VCaP (cell line): ENCODE measurements at regions not wholly inside any gene's neighbourhood (a gene's known extent, or its start where the extent isn't known, plus 50 kb on each side); places are given as distances from the start of the nearest gene placed in this dataset.
A peak's percentile ranks its signal among the peaks of the same experiment; 100 is the strongest.

ENCODE experiments used
- H3K27ac ChIP-seq: fragments of 450-650 bp; 2 replicates; pipeline ENCODE4 v1.5.1; 2017
- TF ChIP-seq, protein P1 (sequence below): fragments of 450-650 bp; conservative IDR thresholded peaks from 2 replicates; pipeline ENCODE4 v1.5.1; 2017; ENCODE audit warnings: mild to moderate bottlenecking, moderate library complexity

DNA sequence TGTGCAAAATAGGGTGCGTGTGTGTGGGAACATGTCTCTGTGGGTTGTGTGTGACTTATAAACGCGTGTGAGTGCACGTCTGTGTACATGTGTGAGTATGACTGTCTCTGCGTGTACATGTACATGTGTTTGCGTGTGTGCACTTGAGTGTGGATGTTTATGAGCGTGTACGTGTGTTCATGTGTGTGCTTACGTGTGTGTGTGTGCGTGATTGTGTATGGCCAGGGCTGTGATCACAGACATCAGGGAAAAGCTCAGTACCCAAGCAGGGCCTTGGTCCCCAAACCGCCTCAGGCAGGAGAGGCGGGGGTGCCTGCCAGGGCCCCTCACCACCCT is 326.3 kb upstream of the DIO3 start:
- no peak overlapping the region for H3K27ac ChIP-seq
- TF ChIP-seq, protein P1, sequence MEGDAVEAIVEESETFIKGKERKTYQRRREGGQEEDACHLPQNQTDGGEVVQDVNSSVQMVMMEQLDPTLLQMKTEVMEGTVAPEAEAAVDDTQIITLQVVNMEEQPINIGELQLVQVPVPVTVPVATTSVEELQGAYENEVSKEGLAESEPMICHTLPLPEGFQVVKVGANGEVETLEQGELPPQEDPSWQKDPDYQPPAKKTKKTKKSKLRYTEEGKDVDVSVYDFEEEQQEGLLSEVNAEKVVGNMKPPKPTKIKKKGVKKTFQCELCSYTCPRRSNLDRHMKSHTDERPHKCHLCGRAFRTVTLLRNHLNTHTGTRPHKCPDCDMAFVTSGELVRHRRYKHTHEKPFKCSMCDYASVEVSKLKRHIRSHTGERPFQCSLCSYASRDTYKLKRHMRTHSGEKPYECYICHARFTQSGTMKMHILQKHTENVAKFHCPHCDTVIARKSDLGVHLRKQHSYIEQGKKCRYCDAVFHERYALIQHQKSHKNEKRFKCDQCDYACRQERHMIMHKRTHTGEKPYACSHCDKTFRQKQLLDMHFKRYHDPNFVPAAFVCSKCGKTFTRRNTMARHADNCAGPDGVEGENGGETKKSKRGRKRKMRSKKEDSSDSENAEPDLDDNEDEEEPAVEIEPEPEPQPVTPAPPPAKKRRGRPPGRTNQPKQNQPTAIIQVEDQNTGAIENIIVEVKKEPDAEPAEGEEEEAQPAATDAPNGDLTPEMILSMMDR, result no peak

DNA sequence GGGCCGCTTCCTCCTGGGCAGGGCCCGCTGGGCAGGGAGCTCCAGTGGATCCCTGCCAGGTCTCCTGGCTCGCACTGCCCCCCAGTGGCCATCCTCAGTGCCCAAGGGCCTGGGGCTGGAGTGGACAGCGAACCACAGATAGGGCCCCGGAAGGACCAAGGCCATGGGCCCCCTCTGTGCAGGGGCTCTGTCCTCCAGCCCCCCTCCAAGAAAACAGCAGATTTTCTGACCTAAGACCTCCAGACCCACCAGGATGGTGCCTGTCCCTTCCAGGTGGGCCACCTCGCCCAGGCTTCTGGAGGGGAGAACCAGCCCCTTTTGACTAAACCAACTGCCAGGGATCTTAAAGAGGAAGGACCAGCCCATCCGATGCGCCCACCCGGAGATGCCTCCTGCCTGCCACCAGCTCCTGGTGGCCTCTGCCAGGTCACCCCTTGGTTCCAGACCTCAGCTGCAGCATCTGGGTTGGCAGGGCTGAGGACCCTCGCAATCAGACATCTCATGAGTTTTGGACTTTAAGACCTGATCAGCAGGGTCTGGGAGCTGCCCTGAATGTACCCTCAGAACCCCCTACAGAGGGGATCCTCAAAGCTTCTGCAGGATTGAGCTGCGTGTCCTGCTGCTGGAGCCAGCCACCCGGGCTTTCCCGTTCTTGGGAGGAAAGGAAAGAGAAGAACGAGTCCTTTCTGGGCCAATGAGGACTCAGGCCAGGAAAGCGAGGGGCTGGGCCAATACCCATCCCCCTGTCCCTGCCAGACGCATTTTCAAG is 325.8 kb upstream of the DIO3 start:
- H3K27ac ChIP-seq, result no peak overlapping the region
- TF ChIP-seq, protein P1, result peak; percentile 91

DNA sequence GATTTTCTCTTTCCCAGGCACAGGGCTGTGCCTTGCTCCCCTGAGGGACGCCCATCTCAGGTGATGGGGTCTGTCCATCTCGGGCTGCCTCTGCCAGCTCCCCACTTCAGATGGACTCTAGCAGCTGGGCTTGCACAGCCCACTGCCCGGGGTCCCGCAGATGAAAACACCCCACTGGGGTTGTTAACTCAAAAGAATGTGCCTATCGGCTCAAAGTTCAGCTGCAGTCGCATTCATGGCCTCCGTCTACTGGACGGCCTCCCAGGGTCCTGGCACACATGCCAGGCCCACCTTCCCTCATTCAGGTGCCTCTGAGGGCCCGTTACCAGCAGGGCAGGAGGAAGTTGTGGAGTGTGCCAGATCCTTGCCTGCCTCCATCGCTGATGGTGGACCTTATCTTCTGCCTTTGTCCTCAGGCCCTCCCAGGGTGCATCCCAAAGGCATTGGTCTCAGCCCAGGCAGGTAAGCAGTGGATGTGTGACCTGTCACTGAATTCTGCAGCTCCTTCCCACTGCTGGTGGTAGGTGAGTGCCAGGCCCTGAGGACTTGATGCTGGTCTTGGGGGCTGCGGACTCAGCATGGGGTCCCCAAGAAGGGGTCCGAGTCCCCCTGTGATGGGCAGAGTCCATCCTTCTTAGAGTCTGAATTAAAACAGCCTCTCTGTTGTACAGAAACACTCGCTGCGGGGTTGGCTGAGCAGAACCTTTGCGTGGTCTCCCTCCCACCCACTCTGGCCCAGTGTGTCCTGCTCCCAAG is 324.6 kb upstream of the DIO3 start:
- TF ChIP-seq, protein P1, result no peak

DNA sequence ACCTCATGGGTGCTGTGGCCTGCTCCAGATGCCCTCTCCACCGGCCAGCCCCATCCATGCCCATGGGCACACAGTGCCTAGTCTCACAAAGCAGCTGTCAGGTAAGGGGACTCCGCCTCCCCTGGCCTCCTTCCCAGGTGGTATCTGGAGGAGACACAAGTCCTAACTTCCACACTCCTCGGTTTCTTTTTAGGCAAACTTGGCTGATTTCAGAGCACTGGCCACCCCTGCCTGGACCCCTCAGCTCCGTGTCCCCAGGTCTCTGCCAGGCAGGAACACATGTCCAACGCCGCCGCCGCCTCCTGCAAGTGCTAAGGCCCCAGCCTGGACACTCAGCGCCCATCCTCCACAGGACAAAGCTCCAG is 324.1 kb upstream of the DIO3 start:
- TF ChIP-seq, protein P1, result no peak
- H3K27ac ChIP-seq, result no peak overlapping the region

More for the DNA sequence above, 324.6 kb upstream of the DIO3 start:
- H3K27ac ChIP-seq, result no peak overlapping the region

DNA sequence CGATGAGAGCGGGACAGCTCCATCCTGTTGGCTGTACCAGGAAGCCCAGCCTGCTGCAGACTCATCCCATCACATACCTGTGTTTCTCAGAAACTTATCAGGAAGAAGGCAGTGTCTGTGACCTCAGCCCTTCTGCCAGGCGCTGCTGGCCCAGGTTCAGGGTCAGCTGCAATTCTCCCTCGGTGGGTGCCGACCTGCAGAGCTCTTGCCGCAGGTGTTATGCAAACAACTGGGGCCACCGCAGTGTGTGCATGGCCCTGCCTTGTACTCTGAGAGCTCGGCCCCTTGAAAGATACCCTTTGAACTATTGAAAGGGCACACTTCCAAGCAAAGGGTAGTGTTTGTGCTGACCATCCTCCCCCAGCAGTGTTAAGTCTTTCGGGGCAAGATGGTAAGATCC is 322.2 kb upstream of the DIO3 start:
- TF ChIP-seq, protein P1, result no peak
- no peak overlapping the region for H3K27ac ChIP-seq

DNA sequence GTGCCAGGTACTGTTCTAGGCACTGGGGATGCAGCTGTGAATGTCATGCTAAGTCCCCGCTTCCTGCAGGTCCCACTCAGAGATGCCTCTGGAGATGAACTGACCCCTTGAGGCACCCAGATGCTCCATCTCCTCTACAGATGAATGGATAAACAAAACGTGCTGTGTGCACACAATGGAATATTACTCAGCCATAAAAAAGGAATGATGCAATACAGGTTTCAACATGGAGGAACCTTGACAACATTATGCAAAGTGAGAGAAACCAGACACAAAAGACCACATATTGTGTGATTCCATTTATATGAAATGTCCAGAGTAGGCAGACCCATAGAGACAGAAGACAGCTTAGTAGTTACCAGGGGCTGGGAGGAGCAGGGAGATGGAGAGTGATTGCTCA is 320.1 kb upstream of the DIO3 start:
- TF ChIP-seq, protein P1, result no peak
- H3K27ac ChIP-seq, result no peak overlapping the region

DNA sequence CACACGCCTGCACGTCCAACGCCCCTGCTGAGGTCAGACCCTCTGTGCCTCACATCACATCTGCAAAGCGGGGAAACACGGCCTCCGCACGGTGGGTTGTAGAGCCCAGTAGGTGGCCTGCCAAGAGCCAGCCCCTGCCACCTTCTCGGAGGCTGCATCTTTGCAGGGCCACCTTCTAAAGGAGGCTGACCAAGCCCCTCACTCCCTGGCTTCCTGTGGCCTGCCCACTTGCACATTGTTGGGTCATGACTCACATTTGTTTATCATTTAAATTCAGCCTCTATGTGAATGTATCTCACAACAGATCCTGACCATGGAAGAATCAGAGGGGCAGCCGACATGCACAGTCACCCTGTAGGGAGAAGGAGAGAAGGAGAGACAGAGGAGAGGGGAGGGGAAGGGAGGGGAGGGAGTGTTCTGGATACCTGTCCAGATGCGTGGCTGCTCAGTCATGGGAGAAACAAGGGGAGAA is 319.5 kb upstream of the DIO3 start:
- no peak overlapping the region for H3K27ac ChIP-seq
- TF ChIP-seq, protein P1, result no peak
